ENCODE measurements at regions not wholly inside any gene's neighbourhood (a gene's known extent, or its start where the extent isn't known, plus 50 kb on each side); places are given as distances from the start of the nearest gene placed in this dataset.

- no peak overlapping the region for H3K4me3 ChIP-seq (ENCODE audit: control insufficient read depth in 2 of 3, extremely low read depth in 1 of 3, insufficient read depth in 2 of 3, low read depth in 1 of 3, low read length in 3 of 3)
- H3K9me1 ChIP-seq (ENCODE audit: control insufficient read depth, extremely low read depth, insufficient read depth, low read length) = no peaks in the 10 kb centered on the region
- H3K36me3 ChIP-seq (ENCODE audit: control insufficient read depth in 2 of 2, extremely low read depth in 1 of 2, insufficient read depth in 2 of 2, low read length in 2 of 2) = no peaks in the 10 kb centered on the region
- no peaks in the 10 kb centered on the region for H3K79me2 ChIP-seq (ENCODE audit: control insufficient read depth, insufficient read depth, low read length)
- dilution Hi-C loops (cut with MboI; ENCODE audit: extremely low pct_ligation_motif_present, low sequenced_read_pairs) = no loop called here
- TF ChIP-seq EZH2 (IDR thresholded peaks at IDR 0.05; ENCODE audit: low read length) = no peak
- TF ChIP-seq CTCF (optimal IDR thresholded peaks at IDR 0.05 in 1 of 3, IDR thresholded peaks at IDR 0.05 in 1 of 3, conservative IDR thresholded peaks at IDR 0.05 in 1 of 3; ENCODE audit: extremely low read depth in 1 of 3, insufficient read depth in 2 of 3, low read length in 3 of 3) = no peak
- DNase-seq (ENCODE audit: low read depth, low spot score) (no peak), FAIRE-seq (no peak)
- H3K27me3 ChIP-seq (ENCODE audit: control insufficient read depth, extremely low read depth, insufficient read depth, low read length) = no peaks in the 10 kb centered on the region
- H2AFZ ChIP-seq (ENCODE audit: control insufficient read depth, low read length) = no peak overlapping the region
- no peaks in the 10 kb centered on the region for H3K4me1 ChIP-seq (ENCODE audit: control insufficient read depth, extremely low read depth, insufficient read depth, low read length)
- H4K20me1 ChIP-seq (ENCODE audit: control insufficient read depth, extremely low read depth, insufficient read depth, low read length) = no peaks in the 10 kb centered on the region
- no peak overlapping the region for H3K9ac ChIP-seq (ENCODE audit: control insufficient read depth, extremely low read depth, insufficient read depth, low read length)
- no peaks in the 10 kb centered on the region for H3K9me3 ChIP-seq (ENCODE audit: control insufficient read depth, low read depth, low read length)
- H3K4me2 ChIP-seq (ENCODE audit: control insufficient read depth, extremely low read depth, insufficient read depth, low read depth, low read length) = no peak overlapping the region
- H3K27ac ChIP-seq (ENCODE audit: control insufficient read depth, insufficient read depth, low read length) = no peak overlapping the region
These were observed 135.3 kb downstream of the ZNF467 start for GRCh38 chr7:149637911-149638565.

GRCh38 chr7:149635561-149636329 is 137.6 kb downstream of the ZNF467 start:
- no peak overlapping the region for H3K9ac ChIP-seq (ENCODE audit: control insufficient read depth, extremely low read depth, insufficient read depth, low read length)
- FAIRE-seq (no peak), DNase-seq (ENCODE audit: low read depth, low spot score) (no peak)
- H3K79me2 ChIP-seq (ENCODE audit: control insufficient read depth, insufficient read depth, low read length) = no peaks in the 10 kb centered on the region
- no peaks in the 10 kb centered on the region for H4K20me1 ChIP-seq (ENCODE audit: control insufficient read depth, extremely low read depth, insufficient read depth, low read length)
- H3K36me3 ChIP-seq (ENCODE audit: control insufficient read depth in 2 of 2, extremely low read depth in 1 of 2, insufficient read depth in 2 of 2, low read length in 2 of 2) = no peaks in the 10 kb centered on the region
- no peak overlapping the region for H3K27ac ChIP-seq (ENCODE audit: control insufficient read depth, insufficient read depth, low read length)
- H3K27me3 ChIP-seq (ENCODE audit: control insufficient read depth, extremely low read depth, insufficient read depth, low read length) = no peaks in the 10 kb centered on the region
- no peak overlapping the region for H3K4me2 ChIP-seq (ENCODE audit: control insufficient read depth, extremely low read depth, insufficient read depth, low read depth, low read length)
- H3K4me3 ChIP-seq (ENCODE audit: control insufficient read depth in 2 of 3, extremely low read depth in 1 of 3, insufficient read depth in 2 of 3, low read depth in 1 of 3, low read length in 3 of 3) = no peak overlapping the region
- H2AFZ ChIP-seq (ENCODE audit: control insufficient read depth, low read length) = no peak overlapping the region
- dilution Hi-C loops (cut with MboI; ENCODE audit: extremely low pct_ligation_motif_present, low sequenced_read_pairs) = no loop called here
- no peaks in the 10 kb centered on the region for H3K9me1 ChIP-seq (ENCODE audit: control insufficient read depth, extremely low read depth, insufficient read depth, low read length)
- TF ChIP-seq EZH2 (IDR thresholded peaks at IDR 0.05; ENCODE audit: low read length) = no peak
- H3K9me3 ChIP-seq (ENCODE audit: control insufficient read depth, low read depth, low read length) = no peaks in the 10 kb centered on the region
- H3K4me1 ChIP-seq (ENCODE audit: control insufficient read depth, extremely low read depth, insufficient read depth, low read length) = no peaks in the 10 kb centered on the region
